GM13977 (cell line): ENCODE measurements at regions not wholly inside any gene's neighbourhood (a gene's known extent, or its start where the extent isn't known, plus 50 kb on each side); places are given as distances from the start of the nearest gene placed in this dataset.

ENCODE experiments used
- DNase-seq: peaks from one replicate; pipeline ENCODE4 v3.0.0; 2012; ENCODE audit warnings: low spot score
- in situ Hi-C: fragments of 300-500 bp; cut with MboI; formaldehyde crosslinking; loops from one replicate; pipeline ENCODE4 v1.12.0; 2022; ENCODE audit warnings: low sequenced_read_pairs, low pct_unique_long_range_greater_than_20kb, mixed read lengths, inconsistent platforms; ENCODE audit not compliant: unreplicated experiment
- TF ChIP-seq, protein P1 (sequence below): IDR thresholded peaks from 2 replicates; pipeline ENCODE4 v1.5.1; 2012; ENCODE audit warnings: mild to moderate bottlenecking, control low read depth; ENCODE audit not compliant: insufficient read depth; ENCODE audit errors: extremely low read depth, missing control alignments

- no peak for DNase-seq
- in situ Hi-C loops: no loop called here
- TF ChIP-seq, protein P1, sequence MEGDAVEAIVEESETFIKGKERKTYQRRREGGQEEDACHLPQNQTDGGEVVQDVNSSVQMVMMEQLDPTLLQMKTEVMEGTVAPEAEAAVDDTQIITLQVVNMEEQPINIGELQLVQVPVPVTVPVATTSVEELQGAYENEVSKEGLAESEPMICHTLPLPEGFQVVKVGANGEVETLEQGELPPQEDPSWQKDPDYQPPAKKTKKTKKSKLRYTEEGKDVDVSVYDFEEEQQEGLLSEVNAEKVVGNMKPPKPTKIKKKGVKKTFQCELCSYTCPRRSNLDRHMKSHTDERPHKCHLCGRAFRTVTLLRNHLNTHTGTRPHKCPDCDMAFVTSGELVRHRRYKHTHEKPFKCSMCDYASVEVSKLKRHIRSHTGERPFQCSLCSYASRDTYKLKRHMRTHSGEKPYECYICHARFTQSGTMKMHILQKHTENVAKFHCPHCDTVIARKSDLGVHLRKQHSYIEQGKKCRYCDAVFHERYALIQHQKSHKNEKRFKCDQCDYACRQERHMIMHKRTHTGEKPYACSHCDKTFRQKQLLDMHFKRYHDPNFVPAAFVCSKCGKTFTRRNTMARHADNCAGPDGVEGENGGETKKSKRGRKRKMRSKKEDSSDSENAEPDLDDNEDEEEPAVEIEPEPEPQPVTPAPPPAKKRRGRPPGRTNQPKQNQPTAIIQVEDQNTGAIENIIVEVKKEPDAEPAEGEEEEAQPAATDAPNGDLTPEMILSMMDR: no peak
Observed at GRCh38 chr13:95440441-95441088, 112.0 kb upstream of the CLDN10 start.

DNA sequence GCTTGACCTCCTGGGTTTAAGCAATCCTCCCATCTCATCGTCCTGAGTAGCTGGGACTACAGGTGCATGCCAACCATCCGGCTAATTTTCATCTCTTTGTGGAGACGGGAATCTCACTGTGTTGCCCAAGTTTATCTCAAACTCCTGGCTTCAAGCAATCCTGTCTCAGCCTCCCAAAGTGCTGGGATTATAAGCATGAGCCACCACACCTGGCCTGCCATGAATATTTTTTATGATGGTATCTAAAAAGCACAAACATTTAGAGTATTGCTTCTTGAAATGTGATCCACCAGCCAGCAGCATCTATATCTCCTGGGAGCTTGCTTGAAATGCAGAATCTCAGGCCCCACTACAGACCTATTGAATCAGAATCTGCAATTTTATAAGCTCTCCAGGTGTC is 111.2 kb upstream of the CLDN10 start:
- TF ChIP-seq, protein P1: no peak
- DNase-seq: no peak
- in situ Hi-C loops: no loop called here

DNA sequence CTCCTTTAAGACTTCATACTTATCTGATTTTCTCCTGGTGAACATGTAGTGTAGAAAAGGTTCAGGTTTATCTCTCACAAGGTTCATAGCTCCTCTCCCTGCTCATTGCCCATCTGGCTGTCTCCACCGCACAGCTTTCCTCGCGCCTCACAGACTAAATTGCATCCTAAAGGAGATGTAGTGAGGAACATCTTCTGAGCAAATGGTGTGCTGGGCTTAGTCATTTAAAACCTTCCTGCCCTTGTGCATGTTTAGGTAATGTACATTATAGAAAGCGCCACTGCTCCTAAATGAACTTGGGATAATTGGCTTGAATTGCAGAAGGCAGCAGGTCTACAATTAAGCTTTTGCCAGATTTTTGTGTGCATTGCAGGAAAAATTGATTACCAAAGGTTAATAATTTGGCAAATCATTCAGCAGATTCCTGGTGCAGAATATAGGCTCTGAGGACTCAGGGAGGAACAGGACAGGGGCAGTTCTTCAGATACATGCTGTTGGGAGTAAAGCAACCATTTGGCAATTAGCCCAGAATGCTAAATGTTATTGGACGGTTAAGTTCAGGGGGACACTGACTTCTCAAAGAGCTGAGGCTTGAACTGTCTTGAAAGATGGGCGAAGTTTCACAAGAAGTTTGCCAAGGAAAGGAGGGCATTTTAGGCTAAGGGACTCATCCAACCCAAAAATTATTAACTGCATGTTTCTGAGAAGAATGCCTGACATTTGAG is 108.4 kb upstream of the CLDN10 start:
- TF ChIP-seq, protein P1: no peak
- in situ Hi-C loops: no loop called here
- no peak for DNase-seq

DNA sequence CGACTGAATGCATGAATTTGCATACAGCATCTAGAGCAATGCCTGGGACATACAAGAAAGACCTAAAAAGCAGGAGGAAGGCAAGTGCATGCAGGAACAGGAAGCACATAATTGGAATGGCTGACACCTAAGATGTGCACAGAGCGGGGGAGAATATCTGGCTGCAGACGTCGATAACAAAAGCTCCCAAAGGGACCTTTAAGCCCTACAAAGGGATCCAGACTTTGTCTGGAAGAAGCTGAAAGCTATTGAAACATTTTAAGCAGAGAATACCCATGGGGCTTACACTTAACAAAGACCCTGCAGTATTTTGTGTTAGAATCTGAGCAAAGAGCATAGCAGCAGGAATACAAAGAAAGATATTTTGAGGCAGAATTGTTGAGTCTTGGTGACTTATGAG is 107.4 kb upstream of the CLDN10 start:
- in situ Hi-C loops: no loop called here
- TF ChIP-seq, protein P1: no peak
- no peak for DNase-seq

GRCh38 chr13:95447814-95448213 is 104.7 kb upstream of the CLDN10 start:
- no peak for DNase-seq
- TF ChIP-seq, protein P1: no peak
- in situ Hi-C loops: no loop called here

- in situ Hi-C loops: no loop called here
- DNase-seq: no peak
- TF ChIP-seq, protein P1: no peak
Observed at GRCh38 chr13:95451656-95452055, 100.9 kb upstream of the CLDN10 start.

- no peak for DNase-seq
- in situ Hi-C loops: no loop called here
- TF ChIP-seq, protein P1: no peak
Observed at GRCh38 chr13:95452375-95452774, 100.1 kb upstream of the CLDN10 start.
